GM10266 (cell line): ENCODE measurements at regions not wholly inside any gene's neighbourhood (a gene's known extent, or its start where the extent isn't known, plus 50 kb on each side); places are given as distances from the start of the nearest gene placed in this dataset.

ENCODE experiments used
- DNase-seq: peaks from one replicate; pipeline ENCODE4 v3.0.0; 2012; ENCODE audit errors: extremely low spot score
- TF ChIP-seq, protein P1 (sequence below): IDR thresholded peaks from 2 replicates; pipeline ENCODE4 v1.5.1; 2012; ENCODE audit warnings: mild to moderate bottlenecking, low read depth; ENCODE audit not compliant: control insufficient read depth, insufficient read depth; ENCODE audit errors: missing control alignments

- DNase-seq: no peak
- TF ChIP-seq, protein P1, sequence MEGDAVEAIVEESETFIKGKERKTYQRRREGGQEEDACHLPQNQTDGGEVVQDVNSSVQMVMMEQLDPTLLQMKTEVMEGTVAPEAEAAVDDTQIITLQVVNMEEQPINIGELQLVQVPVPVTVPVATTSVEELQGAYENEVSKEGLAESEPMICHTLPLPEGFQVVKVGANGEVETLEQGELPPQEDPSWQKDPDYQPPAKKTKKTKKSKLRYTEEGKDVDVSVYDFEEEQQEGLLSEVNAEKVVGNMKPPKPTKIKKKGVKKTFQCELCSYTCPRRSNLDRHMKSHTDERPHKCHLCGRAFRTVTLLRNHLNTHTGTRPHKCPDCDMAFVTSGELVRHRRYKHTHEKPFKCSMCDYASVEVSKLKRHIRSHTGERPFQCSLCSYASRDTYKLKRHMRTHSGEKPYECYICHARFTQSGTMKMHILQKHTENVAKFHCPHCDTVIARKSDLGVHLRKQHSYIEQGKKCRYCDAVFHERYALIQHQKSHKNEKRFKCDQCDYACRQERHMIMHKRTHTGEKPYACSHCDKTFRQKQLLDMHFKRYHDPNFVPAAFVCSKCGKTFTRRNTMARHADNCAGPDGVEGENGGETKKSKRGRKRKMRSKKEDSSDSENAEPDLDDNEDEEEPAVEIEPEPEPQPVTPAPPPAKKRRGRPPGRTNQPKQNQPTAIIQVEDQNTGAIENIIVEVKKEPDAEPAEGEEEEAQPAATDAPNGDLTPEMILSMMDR: no peak
Measured at GRCh38 chr4:117984366-117984680, 50.0 kb upstream of the NDST3 start.
